ENCODE measurements at regions not wholly inside any gene's neighbourhood (a gene's known extent, or its start where the extent isn't known, plus 50 kb on each side); places are given as distances from the start of the nearest gene placed in this dataset.

DNA sequence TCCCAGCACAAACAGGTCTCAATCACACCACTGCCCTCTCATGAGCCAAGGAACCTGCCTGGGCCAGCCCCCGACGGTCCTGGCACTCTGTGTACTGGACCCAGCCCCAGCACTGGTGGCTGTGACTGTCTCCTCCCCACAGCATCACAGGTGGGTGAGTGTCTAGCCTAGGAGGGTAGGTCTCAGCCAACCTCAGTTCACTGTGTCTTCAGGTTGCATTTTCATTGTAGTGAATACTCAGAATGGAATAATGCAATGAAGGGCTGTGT is 163.4 kb upstream of the NSMCE3 start:
- TF ChIP-seq, protein P1, sequence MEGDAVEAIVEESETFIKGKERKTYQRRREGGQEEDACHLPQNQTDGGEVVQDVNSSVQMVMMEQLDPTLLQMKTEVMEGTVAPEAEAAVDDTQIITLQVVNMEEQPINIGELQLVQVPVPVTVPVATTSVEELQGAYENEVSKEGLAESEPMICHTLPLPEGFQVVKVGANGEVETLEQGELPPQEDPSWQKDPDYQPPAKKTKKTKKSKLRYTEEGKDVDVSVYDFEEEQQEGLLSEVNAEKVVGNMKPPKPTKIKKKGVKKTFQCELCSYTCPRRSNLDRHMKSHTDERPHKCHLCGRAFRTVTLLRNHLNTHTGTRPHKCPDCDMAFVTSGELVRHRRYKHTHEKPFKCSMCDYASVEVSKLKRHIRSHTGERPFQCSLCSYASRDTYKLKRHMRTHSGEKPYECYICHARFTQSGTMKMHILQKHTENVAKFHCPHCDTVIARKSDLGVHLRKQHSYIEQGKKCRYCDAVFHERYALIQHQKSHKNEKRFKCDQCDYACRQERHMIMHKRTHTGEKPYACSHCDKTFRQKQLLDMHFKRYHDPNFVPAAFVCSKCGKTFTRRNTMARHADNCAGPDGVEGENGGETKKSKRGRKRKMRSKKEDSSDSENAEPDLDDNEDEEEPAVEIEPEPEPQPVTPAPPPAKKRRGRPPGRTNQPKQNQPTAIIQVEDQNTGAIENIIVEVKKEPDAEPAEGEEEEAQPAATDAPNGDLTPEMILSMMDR (conservative IDR thresholded peaks at IDR 0.05 in 1 of 2, IDR thresholded peaks at IDR 0.05 in 1 of 2; ENCODE audit: low read depth in 1 of 2, low read length in 2 of 2): no peak
- TF ChIP-seq EZH2 (IDR thresholded peaks at IDR 0.05; ENCODE audit: low read length, missing control alignments): no peak

Data from fibroblast of lung (primary cell).